HG02852 (cell line): ENCODE measurements at regions not wholly inside any gene's neighbourhood (a gene's known extent, or its start where the extent isn't known, plus 50 kb on each side); places are given as distances from the start of the nearest gene placed in this dataset.

Experiments
- ATAC-seq: cut with Tn5 transposase; IDR thresholded peaks from one replicate; pipeline ENCODE4 v1.9.1; 2021; ENCODE audit warnings: mild to moderate bottlenecking, moderate library complexity; ENCODE audit not compliant: unreplicated experiment

DNA sequence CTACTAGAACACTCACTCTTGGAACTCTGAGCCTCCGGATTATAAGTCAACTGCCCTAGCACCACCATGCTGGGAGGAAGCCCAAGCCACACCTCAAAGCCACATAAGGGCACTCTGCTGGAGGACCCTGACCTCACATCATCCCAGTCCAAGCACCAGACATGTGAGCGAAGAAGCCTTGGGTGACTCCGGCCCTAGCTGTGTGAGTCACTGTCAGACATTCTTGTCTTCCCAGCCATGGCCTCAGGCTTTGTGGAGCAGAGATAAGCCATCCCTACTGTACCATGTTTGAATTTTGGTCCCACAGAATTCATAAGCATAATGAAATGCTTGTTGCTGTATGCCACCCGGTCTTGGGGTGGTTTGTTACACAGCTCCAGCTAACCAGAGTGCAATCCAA lies 247.7 kb downstream of the SOD2 start:
- no peak for ATAC-seq

DNA sequence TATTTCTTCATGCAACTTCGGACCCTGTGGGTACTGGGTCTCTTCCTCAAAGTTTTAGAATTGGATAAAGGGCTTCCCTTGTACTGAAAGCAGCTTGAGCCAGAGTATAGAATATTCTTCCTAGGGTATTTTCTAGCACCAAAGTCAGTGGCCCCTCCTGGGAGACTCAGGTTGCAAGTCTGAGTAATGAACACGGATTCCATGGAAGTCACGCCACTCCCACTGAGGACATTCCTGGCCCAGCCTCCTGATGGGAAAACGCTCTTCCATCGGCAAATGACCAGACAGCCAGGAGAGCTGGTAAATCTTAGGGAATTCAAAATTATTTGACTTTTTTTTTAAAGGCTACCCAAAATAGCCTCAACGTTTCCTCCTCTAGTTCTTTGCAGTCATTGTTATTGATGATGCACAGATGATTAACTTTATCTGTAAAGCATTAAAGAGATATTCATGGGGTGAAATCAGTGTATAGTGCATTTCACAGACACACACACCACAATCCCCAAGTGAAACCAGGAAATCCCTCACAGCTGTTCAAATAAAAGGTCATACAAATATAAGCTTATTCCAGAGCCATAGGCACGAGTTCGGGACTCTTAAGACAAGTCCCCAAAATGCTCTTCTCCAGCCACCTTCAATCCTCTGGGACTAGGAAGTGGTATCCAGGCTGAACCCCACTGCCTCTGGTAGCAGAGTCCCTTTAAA lies 248.8 kb downstream of the SOD2 start:
- ATAC-seq: no peak

- no peak for ATAC-seq
These were observed 249.6 kb downstream of the SOD2 start for GRCh38 chr6:159443417-159443920.

DNA sequence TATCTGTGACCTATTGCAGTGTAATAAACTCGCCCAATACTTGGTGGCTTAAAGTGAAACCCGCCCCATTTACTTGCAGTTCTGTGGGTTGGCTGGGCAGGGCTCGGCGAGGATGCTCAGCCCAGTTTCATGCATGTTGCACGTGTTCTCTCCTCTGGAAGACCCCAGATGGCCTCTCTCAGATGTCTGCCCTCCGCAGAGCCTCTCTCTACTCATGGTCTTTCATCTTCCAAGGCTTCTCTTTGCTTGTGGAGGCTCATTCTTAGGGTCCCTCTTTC lies 251.4 kb downstream of the SOD2 start:
- no peak for ATAC-seq

DNA sequence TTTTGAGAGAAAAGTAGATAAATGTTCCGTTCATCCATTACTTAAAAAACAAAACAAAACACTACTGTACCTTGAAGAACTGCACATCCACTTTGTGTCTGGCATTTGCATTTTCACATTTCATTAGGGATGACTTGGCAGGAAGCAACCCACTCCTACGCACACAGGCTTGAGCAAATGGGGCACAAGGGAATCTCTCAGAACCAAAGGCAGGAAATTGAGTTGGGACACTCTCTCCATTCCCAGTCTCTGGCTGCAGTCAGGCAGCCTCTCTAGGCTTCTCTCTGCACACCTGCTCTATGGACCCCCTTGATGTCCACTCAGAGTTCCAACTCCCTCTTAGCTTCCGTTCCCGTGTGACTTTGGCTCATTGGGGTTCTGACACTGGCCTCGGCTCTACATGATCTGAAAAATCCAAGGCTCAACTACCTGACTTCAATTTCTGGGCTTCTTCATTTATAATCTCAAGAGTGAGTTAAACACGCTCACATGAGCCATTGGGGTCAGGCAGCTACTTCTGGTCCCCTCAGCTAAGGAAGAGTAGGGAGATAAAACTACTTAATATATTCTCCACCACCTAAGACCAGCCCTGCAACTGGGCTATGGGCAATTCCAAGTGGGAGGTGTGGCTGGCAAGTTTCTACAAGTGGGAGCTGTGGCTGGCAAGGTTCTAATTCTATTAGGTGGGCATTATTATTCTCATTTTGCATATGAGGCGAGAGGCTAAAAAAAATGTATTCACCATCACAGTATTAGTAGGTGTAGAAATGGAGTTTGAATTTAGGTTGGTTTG lies 251.9 kb downstream of the SOD2 start:
- ATAC-seq: no peak

GRCh38 chr6:159440349-159440748 lies 252.7 kb downstream of the SOD2 start:
- ATAC-seq: no peak

- no peak for ATAC-seq
These were observed 253.4 kb downstream of the SOD2 start for GRCh38 chr6:159439651-159440050.

DNA sequence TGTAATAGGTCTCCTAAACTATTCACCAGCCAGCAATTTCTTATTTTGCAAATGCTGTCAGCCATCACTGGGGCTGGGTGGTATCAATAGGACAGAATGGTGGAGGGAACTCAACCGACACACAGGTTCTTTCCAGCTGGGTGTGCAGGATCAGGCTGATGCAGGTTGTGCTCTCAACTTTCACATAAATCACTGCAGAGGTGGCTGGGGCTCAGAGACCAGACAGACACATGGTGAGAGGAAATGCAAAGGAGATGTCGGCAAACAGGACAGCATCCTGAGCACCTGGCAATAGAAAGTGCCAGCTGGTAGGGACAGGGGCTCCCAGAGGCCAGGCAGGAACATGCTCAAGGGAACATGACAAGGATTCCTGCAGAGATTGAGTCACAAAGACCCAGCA lies 254.9 kb downstream of the SOD2 start:
- no peak for ATAC-seq

GRCh38 chr6:159436581-159436980 lies 256.5 kb downstream of the SOD2 start:
- no peak for ATAC-seq

DNA sequence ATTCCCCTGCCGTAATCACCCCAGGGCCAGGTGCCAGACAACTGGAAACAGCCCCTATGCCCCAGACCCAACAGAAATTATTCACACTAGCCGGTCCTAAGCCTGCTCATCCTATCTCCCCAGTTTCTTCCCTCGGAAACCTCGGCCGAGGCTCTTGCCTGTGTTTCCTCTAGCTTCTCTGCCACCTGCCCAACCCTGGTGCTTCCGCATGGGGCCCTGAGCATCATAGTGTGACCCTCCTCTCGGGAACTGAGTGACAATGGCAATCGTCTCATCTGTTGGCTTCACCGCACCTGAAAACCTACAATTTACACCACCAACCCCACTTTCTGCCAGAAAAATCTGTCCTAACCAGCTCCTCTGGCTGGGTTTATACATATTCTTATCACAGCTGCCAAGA lies 257.3 kb downstream of the SOD2 start:
- ATAC-seq: no peak

DNA sequence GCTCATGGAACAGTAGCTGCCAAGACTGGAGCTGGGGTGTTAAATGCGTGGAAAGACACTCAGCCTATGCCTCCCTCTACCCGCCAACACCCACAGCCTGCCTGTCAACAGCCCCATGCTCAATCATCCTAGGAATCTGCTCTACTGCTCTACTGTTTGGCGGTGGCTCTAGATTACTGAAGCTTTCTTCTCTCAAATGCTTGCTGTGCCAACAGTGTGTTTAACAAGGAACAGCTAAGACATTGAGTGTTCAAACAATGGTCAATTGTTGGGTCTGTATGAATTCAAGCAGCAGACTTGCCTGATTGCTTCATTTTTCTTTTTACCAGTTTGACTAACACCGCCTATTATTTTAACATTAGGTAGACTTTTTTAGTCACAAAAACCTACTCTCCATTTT lies 258.6 kb downstream of the SOD2 start:
- no peak for ATAC-seq

GRCh38 chr6:159433550-159433949 lies 259.5 kb downstream of the SOD2 start:
- no peak for ATAC-seq

- ATAC-seq: no peak
These were observed 261.3 kb downstream of the SOD2 start for GRCh38 chr6:159431750-159432149.

GRCh38 chr6:159430323-159430722 lies 261.1 kb downstream of the FNDC1 start:
- ATAC-seq: no peak

- ATAC-seq: no peak
These were observed 260.2 kb downstream of the FNDC1 start for GRCh38 chr6:159429433-159429832.

GRCh38 chr6:159427771-159428170 lies 258.6 kb downstream of the FNDC1 start:
- ATAC-seq: no peak

- no peak for ATAC-seq
These were observed 258.1 kb downstream of the FNDC1 start for GRCh38 chr6:159427335-159427734.

DNA sequence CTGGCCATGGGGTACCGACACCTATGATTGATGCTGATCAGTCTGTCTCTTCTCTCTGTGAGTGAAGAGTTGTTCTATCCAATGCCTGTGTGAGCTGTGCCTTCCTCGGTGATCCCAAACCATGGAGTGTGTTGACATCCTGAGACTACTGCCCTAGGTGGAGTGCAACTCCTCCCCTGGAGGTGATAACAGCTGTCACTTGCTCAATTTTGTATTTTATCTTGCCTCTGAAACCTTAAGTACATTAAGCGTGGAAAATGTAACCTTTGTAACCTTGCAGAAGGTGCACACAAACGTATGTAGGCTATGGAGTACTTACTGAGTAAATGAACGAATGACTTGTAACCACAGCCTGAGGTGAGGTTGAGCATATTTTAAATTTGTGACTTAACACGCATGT lies 256.2 kb downstream of the FNDC1 start:
- ATAC-seq: no peak

DNA sequence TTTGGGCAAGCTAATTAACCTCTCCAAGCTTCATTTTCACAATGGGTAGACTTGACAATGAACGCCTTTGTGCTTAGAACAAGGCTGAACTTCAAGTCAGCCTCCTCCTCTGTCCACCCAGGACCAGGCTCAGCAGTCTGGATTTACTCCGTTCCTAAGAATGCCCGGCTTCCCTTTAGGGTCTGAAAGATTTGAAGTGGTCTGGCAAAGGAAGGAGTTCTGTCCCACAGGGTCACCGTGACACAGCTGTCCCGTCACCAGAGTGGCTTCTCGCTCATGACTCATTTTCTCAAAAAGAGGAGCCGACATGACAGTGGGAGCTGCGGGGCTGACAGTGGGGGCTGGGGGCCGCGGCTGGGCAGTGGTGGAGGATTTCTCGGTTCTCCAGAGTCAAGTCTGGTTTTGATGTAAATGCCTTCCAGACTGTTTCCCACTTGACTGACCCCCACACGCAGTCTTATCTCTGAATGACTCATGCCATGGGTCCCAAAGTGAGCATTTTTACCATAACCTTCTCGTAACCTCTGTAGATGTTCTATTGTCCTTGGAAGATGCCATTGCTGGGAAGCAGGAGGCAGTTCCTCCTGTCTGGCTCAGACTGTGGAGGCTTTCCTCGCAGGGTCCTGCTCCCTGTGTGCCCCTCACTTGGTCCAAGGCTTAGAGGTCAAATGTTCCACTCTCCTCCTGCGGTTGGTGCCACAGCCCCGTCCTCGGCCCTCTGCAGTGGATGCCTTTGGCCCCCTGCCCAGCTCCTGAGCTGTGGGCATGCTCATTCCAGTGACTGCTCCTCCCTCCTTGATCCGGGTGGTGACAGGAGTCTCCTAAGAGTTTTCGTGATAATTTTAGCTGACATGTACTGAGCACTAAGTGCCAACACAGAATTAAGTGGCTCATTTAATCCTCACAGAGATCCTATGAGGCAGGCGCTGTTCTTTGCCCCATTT lies 253.1 kb downstream of the FNDC1 start:
- ATAC-seq: no peak

DNA sequence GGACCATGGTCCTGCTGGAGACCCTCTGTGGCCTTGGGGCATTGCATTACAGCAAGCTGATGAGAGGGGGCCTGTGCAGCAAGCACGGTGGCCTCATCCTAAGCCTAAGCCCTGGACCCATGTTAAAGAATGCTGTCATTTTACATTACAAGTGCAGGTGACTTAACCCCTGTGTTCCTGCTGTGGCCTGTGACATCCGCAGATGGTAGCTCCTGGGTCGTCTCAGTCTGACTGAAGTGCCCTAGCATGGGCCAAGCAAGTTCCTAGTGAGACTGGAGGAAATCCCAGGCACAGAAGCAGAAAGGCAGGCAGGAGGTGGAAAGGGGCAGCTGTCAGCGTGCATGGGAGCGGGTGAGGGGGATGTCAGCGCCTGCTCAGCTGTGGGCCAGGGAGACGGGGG lies 252.4 kb downstream of the FNDC1 start:
- ATAC-seq: no peak

DNA sequence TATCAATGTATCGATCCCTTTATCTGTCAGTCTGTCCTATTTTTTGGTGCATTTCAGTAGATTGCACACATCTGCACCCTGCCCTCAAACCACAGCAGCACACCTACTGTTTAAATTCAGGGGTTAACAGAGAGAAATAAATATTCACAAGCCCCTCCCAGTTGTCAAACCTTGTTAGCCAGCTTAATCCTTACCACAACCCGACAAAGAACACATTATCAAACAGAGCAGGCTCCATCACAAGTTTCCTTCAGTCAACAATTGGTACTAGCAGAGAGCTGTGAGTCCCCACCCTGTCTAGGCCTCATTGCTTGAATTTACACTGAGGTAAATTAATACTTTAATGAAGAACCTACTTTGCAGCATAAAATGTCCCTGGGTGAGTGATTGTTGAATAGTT lies 249.8 kb downstream of the FNDC1 start:
- no peak for ATAC-seq
